ENCODE measurements at regions not wholly inside any gene's neighbourhood (a gene's known extent, or its start where the extent isn't known, plus 50 kb on each side); places are given as distances from the start of the nearest gene placed in this dataset.

GRCh38 chr1:62967031-62967430 is 183.1 kb downstream of the ATG4C start:
- Mint-ChIP-seq H3K4me1 (peaks cover 6% of the 10 kb centered on the region), H3K4me3 (no peak overlapping the region), H3K27me3 (ENCODE audit: insufficient read depth) (no peaks in the 10 kb centered on the region), H3K27ac (no peak overlapping the region), H3K36me3 (ENCODE audit: low read depth) (no peaks in the 10 kb centered on the region), H3K9me3 (no peaks in the 10 kb centered on the region)
- H3K27me3 ChIP-seq (ENCODE audit: control insufficient read depth, insufficient read depth, low read length, poor library complexity, severe bottlenecking), result no peaks in the 10 kb centered on the region
- DNase-seq, result peak; percentile 61
- no peak for TF ChIP-seq CTCF (conservative IDR thresholded peaks at IDR 0.05)
- no peaks in the 10 kb centered on the region for H3K4me1 ChIP-seq (ENCODE audit: control insufficient read depth, insufficient read depth, low read length)
- no peaks in the 10 kb centered on the region for H3K36me3 ChIP-seq (ENCODE audit: control insufficient read depth, insufficient read depth, low read length)
- H3K4me3 ChIP-seq (ENCODE audit: low read length), result no peak overlapping the region
- H3K9ac ChIP-seq (ENCODE audit: extremely low read depth, low read length, poor library complexity, severe bottlenecking), result no peak overlapping the region
- WGBS, 2 experiments (ENCODE audit: insufficient coverage in 1 of 2, insufficient read length in 1 of 2), result 83 to 92% methylated on average over 1 to 10 of the region's 10 CpGs
- no peak overlapping the region for H3K27ac ChIP-seq (ENCODE audit: low read depth, low read length)
- no peaks in the 10 kb centered on the region for H3K9me3 ChIP-seq (ENCODE audit: control insufficient read depth, low read length)

GRCh38 chr1:62977366-62977765 is 193.4 kb downstream of the ATG4C start:
- Histone ChIP-seq H3K4me3 (ENCODE audit: low read length) (no peak overlapping the region), H3K9ac (ENCODE audit: extremely low read depth, low read length, poor library complexity, severe bottlenecking) (no peak overlapping the region), H3K27me3 (ENCODE audit: control insufficient read depth, insufficient read depth, low read length, poor library complexity, severe bottlenecking) (no peaks in the 10 kb centered on the region), H3K36me3 (ENCODE audit: control insufficient read depth, insufficient read depth, low read length) (no peaks in the 10 kb centered on the region), H3K9me3 (ENCODE audit: control insufficient read depth, low read length) (no peaks in the 10 kb centered on the region), H3K4me1 (ENCODE audit: control insufficient read depth, insufficient read depth, low read length) (peaks cover 15% of the 10 kb centered on the region), H3K27ac (ENCODE audit: low read depth, low read length) (no peak overlapping the region)
- 83 to 95% methylated on average over 1 to 2 of the region's 2 CpGs for WGBS, 2 experiments (ENCODE audit: insufficient coverage in 1 of 2, insufficient read length in 1 of 2)
- no peak for TF ChIP-seq CTCF (conservative IDR thresholded peaks at IDR 0.05)
- Mint-ChIP-seq H3K27ac (no peak overlapping the region), H3K36me3 (ENCODE audit: low read depth) (no peaks in the 10 kb centered on the region), H3K4me1 (peaks cover 18% of the 10 kb centered on the region), H3K4me3 (no peak overlapping the region), H3K9me3 (no peaks in the 10 kb centered on the region), H3K27me3 (ENCODE audit: insufficient read depth) (peaks cover 3% of the 10 kb centered on the region)
- DNase-seq, result no peak

GRCh38 chr1:62978741-62979140 is 194.8 kb downstream of the ATG4C start:
- no peaks in the 10 kb centered on the region for H3K27me3 ChIP-seq (ENCODE audit: control insufficient read depth, insufficient read depth, low read length, poor library complexity, severe bottlenecking)
- no peak overlapping the region for H3K27ac Mint-ChIP-seq
- no peaks in the 10 kb centered on the region for H3K36me3 Mint-ChIP-seq (ENCODE audit: low read depth)
- no peaks in the 10 kb centered on the region for H3K9me3 Mint-ChIP-seq
- H3K4me1 Mint-ChIP-seq, result peaks cover 19% of the 10 kb centered on the region
- no peak overlapping the region for H3K4me3 ChIP-seq (ENCODE audit: low read length)
- WGBS, 2 experiments (ENCODE audit: insufficient coverage in 1 of 2, insufficient read length in 1 of 2), result 83 to 94% methylated on average over 1 to 2 of the region's 2 CpGs
- no peak overlapping the region for H3K27ac ChIP-seq (ENCODE audit: low read depth, low read length)
- H3K9ac ChIP-seq (ENCODE audit: extremely low read depth, low read length, poor library complexity, severe bottlenecking), result no peak overlapping the region
- no peaks in the 10 kb centered on the region for H3K9me3 ChIP-seq (ENCODE audit: control insufficient read depth, low read length)
- no peaks in the 10 kb centered on the region for H3K36me3 ChIP-seq (ENCODE audit: control insufficient read depth, insufficient read depth, low read length)
- peaks cover 3% of the 10 kb centered on the region for H3K27me3 Mint-ChIP-seq (ENCODE audit: insufficient read depth)
- no peak for TF ChIP-seq CTCF (conservative IDR thresholded peaks at IDR 0.05)
- H3K4me1 ChIP-seq (ENCODE audit: control insufficient read depth, insufficient read depth, low read length), result peaks cover 15% of the 10 kb centered on the region
- no peak overlapping the region for H3K4me3 Mint-ChIP-seq
- DNase-seq, result peak; percentile 11
